ENCODE measurements at regions not wholly inside any gene's neighbourhood (a gene's known extent, or its start where the extent isn't known, plus 50 kb on each side); places are given as distances from the start of the nearest gene placed in this dataset.
A peak's percentile ranks its signal among the peaks of the same experiment; 100 is the strongest.

DNA sequence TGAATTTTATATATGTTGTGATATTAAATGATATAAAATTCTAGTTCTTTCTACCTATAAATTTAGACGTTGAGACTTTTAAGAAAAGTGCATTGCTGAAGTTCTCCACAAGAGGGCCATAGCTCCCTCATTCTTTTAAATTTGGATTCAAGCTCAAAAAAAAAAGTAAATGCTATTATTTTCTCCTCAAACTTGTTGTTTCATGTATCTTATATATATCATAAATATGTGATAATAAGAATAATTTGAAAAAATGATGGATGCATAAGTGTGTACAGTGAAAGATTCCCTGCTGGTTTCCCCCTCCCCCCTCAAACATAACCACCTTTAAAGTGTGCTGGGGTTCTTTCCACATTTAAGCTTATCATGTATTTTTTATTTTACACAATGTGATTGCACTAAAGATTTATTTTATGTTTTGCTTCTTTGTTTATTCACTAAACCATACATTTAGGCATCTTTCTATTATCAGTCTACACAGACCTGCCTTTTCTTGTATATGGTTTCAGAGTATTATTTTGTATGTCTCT, 769.4 kb upstream of the GOLIM4 start:
- Mint-ChIP-seq H3K4me1 (ENCODE audit: unreplicated experiment) (peaks cover 12% of the 10 kb centered on the region), H3K4me3 (no peak overlapping the region), H3K9me3 (no peaks in the 10 kb centered on the region), H3K27me3 (peaks cover 4% of the 10 kb centered on the region), H3K36me3 (no peaks in the 10 kb centered on the region), H3K27ac (no peak overlapping the region)
- TF ChIP-seq, protein P1, sequence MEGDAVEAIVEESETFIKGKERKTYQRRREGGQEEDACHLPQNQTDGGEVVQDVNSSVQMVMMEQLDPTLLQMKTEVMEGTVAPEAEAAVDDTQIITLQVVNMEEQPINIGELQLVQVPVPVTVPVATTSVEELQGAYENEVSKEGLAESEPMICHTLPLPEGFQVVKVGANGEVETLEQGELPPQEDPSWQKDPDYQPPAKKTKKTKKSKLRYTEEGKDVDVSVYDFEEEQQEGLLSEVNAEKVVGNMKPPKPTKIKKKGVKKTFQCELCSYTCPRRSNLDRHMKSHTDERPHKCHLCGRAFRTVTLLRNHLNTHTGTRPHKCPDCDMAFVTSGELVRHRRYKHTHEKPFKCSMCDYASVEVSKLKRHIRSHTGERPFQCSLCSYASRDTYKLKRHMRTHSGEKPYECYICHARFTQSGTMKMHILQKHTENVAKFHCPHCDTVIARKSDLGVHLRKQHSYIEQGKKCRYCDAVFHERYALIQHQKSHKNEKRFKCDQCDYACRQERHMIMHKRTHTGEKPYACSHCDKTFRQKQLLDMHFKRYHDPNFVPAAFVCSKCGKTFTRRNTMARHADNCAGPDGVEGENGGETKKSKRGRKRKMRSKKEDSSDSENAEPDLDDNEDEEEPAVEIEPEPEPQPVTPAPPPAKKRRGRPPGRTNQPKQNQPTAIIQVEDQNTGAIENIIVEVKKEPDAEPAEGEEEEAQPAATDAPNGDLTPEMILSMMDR (conservative IDR thresholded peaks at IDR 0.05) = peak; percentile 94
- no peak for DNase-seq (ENCODE audit: extremely low spot score, unreplicated experiment)

DNA sequence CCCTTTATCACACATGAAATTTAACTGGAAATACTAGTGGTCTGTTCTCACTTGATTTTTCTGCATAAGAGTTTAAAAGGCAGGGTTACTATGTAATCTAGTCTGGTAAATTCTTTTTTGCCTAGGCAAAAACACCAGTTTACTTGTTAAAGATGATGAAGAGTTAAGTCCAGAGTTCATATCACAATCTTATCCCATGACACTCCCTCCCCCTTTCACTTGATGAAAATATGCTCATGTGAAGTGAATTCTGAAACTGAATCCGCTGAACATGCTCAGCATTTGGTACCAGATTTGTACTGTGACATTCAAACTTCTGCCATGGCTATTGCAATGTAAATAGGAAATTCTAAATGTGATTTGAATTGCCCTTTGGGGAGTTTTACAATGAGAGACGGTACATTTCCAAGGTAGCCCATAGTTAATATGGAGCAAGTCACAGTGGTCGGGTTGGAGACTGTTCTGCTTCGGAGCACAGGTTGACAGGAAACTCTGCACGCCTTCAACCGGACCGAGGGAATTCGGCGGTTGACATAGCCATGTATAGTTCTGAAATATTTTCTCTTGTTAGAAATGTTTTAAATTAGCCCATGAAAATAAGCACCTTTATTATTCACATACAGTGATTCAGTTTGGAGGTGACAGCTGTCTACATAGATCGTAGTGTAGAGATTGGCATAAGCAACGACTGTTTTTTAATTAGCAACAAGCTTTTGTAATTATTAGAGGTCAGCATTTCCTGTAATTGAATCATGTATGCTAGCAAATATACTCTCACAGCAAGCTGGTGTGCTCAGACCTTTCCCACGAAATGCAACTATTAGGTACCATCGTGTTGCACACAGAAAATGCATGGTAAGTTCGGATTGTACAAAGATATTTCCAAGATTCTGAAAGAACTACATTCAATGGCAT, 768.6 kb upstream of the GOLIM4 start:
- no peak for DNase-seq (ENCODE audit: extremely low spot score, unreplicated experiment)
- Mint-ChIP-seq H3K36me3 (no peaks in the 10 kb centered on the region), H3K4me3 (no peak overlapping the region), H3K27ac (no peak overlapping the region), H3K4me1 (ENCODE audit: unreplicated experiment) (peaks cover 12% of the 10 kb centered on the region), H3K9me3 (no peaks in the 10 kb centered on the region), H3K27me3 (peaks cover 4% of the 10 kb centered on the region)
- TF ChIP-seq, protein P1 (conservative IDR thresholded peaks at IDR 0.05) = no peak

DNA sequence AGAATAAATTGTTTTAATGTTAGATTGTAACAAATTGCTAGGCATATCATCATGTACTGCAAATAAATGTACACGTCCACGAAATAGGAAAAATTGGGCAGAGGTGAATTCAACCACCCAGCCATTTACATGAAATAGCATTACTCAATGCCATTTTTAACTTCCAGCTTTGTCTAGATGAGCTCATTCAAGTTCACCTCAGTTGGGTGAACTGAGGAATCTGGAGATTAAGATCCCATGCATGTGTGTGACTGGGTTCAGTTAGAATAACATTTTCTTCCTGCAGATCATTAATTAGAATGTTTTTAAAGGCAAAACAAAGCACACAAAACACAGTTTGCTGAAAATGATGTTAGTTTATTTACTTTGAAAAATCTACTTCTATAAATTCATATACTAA, 767.8 kb upstream of the GOLIM4 start:
- no peaks in the 10 kb centered on the region for H3K9me3 Mint-ChIP-seq
- no peak for DNase-seq (ENCODE audit: extremely low spot score, unreplicated experiment)
- no peaks in the 10 kb centered on the region for H3K36me3 Mint-ChIP-seq
- no peak overlapping the region for H3K4me3 Mint-ChIP-seq
- peaks cover 4% of the 10 kb centered on the region for H3K27me3 Mint-ChIP-seq
- no peak overlapping the region for H3K27ac Mint-ChIP-seq
- TF ChIP-seq, protein P1 (conservative IDR thresholded peaks at IDR 0.05) = no peak
- H3K4me1 Mint-ChIP-seq (ENCODE audit: unreplicated experiment) = peaks cover 12% of the 10 kb centered on the region

DNA sequence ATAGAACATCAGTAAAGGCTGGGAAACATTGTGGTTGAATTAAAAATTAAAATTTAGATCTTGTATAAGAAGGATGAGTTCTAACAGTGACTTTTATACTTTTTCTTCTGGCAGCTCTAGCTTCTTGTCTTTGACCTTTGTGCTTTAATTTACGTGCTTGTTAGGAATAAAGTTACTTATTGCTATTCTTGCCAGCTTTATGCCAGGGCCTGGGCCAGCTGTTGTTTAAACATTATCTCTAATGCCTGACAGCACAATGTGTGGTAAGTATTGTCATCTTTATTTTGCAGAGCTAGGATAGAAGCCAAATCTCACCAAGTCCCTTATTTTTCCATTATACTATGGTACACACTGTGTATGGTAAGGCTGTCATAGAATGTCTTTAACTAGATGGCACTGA, 766.7 kb upstream of the GOLIM4 start:
- no peak for DNase-seq (ENCODE audit: extremely low spot score, unreplicated experiment)
- H3K27me3 Mint-ChIP-seq = peaks cover 4% of the 10 kb centered on the region
- H3K9me3 Mint-ChIP-seq = no peaks in the 10 kb centered on the region
- no peaks in the 10 kb centered on the region for H3K36me3 Mint-ChIP-seq
- H3K4me1 Mint-ChIP-seq (ENCODE audit: unreplicated experiment) = peaks cover 12% of the 10 kb centered on the region
- H3K4me3 Mint-ChIP-seq = no peak overlapping the region
- no peak overlapping the region for H3K27ac Mint-ChIP-seq
- TF ChIP-seq, protein P1 (conservative IDR thresholded peaks at IDR 0.05) = no peak

DNA sequence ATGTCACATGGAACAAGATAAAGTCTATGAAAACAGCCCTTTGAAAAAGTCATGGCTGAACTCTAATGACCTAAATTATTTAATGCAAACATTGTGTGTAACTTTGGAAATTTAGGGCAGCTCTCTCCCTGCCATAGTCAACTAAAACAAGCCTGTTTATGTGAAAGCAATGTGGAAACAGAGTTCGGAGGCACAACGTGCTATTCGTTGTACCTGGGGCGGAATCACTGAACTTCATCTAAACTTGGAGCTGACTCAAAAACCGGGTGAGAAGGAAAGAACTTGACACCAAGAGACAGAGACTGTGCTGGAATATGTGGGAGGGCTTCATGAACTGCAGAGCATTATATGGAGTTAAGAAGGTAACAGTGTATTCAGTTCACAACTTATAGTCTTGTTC, 764.9 kb upstream of the GOLIM4 start:
- no peak overlapping the region for H3K27ac Mint-ChIP-seq
- no peaks in the 10 kb centered on the region for H3K36me3 Mint-ChIP-seq
- TF ChIP-seq, protein P1 (conservative IDR thresholded peaks at IDR 0.05) = no peak
- H3K27me3 Mint-ChIP-seq = no peaks in the 10 kb centered on the region
- H3K4me1 Mint-ChIP-seq (ENCODE audit: unreplicated experiment) = peaks cover 3% of the 10 kb centered on the region
- no peak overlapping the region for H3K4me3 Mint-ChIP-seq
- H3K9me3 Mint-ChIP-seq = no peaks in the 10 kb centered on the region
- DNase-seq (ENCODE audit: extremely low spot score, unreplicated experiment) = no peak
